DOHH2 (cell line): ENCODE measurements at regions not wholly inside any gene's neighbourhood (a gene's known extent, or its start where the extent isn't known, plus 50 kb on each side); places are given as distances from the start of the nearest gene placed in this dataset.

Experiments
- CTCF ChIP-seq: fragments of 200-600 bp; sonication (generic); IDR thresholded peaks from one replicate; pipeline ENCODE4 v1.5.1; 2014; ENCODE audit warnings: antibody characterized with exemption, mild to moderate bottlenecking, low read depth, low read length; ENCODE audit not compliant: poor library complexity, severe bottlenecking
- EZH2phosphoT487 ChIP-seq: fragments of 200-600 bp; sonication (generic); IDR thresholded peaks from 2 replicates; pipeline ENCODE4 v1.6.1; 2017; ENCODE audit warnings: borderline replicate concordance, mild to moderate bottlenecking, antibody characterized with exemption, low read length, moderate library complexity, mixed read lengths

GRCh38 chr10:63772491-63772890, 251.3 kb downstream of the REEP3 start:
- no peak for TF ChIP-seq CTCF
- no peak for TF ChIP-seq EZH2phosphoT487
